SH-SY5Y (cell line): ENCODE measurements at regions not wholly inside any gene's neighbourhood (a gene's known extent, or its start where the extent isn't known, plus 50 kb on each side); places are given as distances from the start of the nearest gene placed in this dataset.

Experiments
- GATA2 ChIP-seq: IDR thresholded peaks from 2 replicates; pipeline ENCODE4 v1.6.1; 2011; ENCODE audit warnings: mild to moderate bottlenecking, low read depth, low read length
- GATA3 ChIP-seq: IDR thresholded peaks from 2 replicates; pipeline ENCODE4 v1.6.1; 2011; ENCODE audit warnings: low read depth, mild to moderate bottlenecking, low read length, moderate library complexity

DNA sequence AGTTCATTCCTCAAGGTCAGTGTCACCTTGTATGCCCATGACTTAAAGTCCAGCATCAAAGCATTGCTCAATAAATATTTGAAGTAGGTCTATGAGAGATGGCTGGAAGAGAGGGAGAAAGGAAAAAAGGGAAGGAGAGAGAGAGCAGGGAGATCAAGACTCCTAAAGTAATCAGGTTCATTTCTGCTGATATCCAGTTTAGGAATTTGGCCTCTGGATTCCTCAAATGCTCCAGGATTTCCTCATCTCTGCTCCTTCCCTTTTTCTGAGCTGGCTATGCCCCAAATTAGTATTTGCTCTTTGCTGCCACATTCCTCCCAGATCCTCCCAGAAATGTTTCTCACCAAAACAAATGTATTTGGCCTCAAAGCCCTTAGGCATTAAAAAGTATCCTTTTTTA, 739.4 kb upstream of the CHAC2 start:
- TF ChIP-seq GATA2 (no peak), GATA3 (no peak)
